ENCODE measurements at regions not wholly inside any gene's neighbourhood (a gene's known extent, or its start where the extent isn't known, plus 50 kb on each side); places are given as distances from the start of the nearest gene placed in this dataset.
"Not testable (repeated sequence)": the region's sequence is repeated elsewhere in the genome, so short reads cannot be mapped to it uniquely, and the experiment has no call there.

DNA sequence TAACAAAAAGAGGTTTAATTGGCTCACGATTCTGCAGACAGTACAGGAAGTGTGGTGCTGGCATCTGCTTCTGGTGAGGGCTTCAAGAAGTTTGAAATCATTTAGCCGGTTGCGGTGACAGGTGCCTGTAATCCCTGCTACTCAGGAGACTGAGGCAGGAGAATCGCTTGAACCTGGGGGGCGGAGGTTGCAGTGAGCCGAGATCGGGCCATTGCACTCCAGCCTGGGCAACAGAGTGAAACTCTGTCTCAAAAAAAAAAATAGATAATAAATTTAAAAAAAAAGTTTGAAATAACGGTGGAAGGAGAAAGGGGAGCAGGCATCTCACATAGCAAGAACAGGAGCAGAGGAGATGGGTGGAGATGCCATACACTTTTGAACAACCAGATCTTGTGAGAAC, 71.9 kb upstream of the TPTE start:
- TF ChIP-seq, protein P1, sequence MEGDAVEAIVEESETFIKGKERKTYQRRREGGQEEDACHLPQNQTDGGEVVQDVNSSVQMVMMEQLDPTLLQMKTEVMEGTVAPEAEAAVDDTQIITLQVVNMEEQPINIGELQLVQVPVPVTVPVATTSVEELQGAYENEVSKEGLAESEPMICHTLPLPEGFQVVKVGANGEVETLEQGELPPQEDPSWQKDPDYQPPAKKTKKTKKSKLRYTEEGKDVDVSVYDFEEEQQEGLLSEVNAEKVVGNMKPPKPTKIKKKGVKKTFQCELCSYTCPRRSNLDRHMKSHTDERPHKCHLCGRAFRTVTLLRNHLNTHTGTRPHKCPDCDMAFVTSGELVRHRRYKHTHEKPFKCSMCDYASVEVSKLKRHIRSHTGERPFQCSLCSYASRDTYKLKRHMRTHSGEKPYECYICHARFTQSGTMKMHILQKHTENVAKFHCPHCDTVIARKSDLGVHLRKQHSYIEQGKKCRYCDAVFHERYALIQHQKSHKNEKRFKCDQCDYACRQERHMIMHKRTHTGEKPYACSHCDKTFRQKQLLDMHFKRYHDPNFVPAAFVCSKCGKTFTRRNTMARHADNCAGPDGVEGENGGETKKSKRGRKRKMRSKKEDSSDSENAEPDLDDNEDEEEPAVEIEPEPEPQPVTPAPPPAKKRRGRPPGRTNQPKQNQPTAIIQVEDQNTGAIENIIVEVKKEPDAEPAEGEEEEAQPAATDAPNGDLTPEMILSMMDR (IDR thresholded peaks at IDR 0.05; ENCODE audit: insufficient read depth, low read depth, low read length): not testable (repeated sequence)
- TF ChIP-seq EZH2 (IDR thresholded peaks at IDR 0.05; ENCODE audit: insufficient read depth, low read length): not testable (repeated sequence)

Measured in astrocyte (in vitro differentiated cells and primary cell).